SU-DHL-6 (cell line): ENCODE measurements at regions not wholly inside any gene's neighbourhood (a gene's known extent, or its start where the extent isn't known, plus 50 kb on each side); places are given as distances from the start of the nearest gene placed in this dataset.
"Not testable (repeated sequence)": the region's sequence is repeated elsewhere in the genome, so short reads cannot be mapped to it uniquely, and the experiment has no call there.

ENCODE experiments used
- H2AFZ ChIP-seq: fragments of 200-600 bp; sonication (generic); 2 replicates; pipeline ENCODE4 v1.6.1; 2014; ENCODE audit warnings: low read depth, mild to moderate bottlenecking, moderate library complexity, mixed read lengths, antibody characterized with exemption, low read length; ENCODE audit not compliant: severe bottlenecking
- H3F3A ChIP-seq: fragments of 200-600 bp; shearing (Covaris generic); 2 replicates; pipeline ENCODE4 v1.6.0; 2016; ENCODE audit warnings: antibody characterized with exemption, mild to moderate bottlenecking; ENCODE audit not compliant: insufficient read depth
- H3K27ac ChIP-seq: fragments of 200-600 bp; sonication (generic); 2 replicates; pipeline ENCODE4 v1.5.1; 2016; ENCODE audit warnings: low read depth, mild to moderate bottlenecking, low read length, moderate library complexity, mixed read lengths
- H3K27me3 ChIP-seq: fragments of 200-600 bp; sonication (generic), shearing (Covaris generic); 2 replicates; pipeline ENCODE4 v1.6.0; 2014; ENCODE audit warnings: mild to moderate bottlenecking, low read length
- H3K36me3 ChIP-seq: fragments of 200-600 bp; sonication (generic); 2 replicates; pipeline ENCODE4 v1.6.1; 2014; ENCODE audit warnings: mild to moderate bottlenecking, low read length, mixed read lengths
- H3K4me2 ChIP-seq: fragments of 300-600, 200-600 bp; shearing (Covaris generic), sonication (generic); 2 replicates; pipeline ENCODE4 v1.6.0; 2014; ENCODE audit warnings: low read length, low read depth, mild to moderate bottlenecking; ENCODE audit not compliant: poor library complexity, severe bottlenecking
- H3K4me3 ChIP-seq: fragments of 200-600 bp; sonication (generic); 2 replicates; pipeline ENCODE4 v1.5.1; 2014; ENCODE audit warnings: antibody characterized with exemption, low read length, mild to moderate bottlenecking, mixed read lengths; ENCODE audit not compliant: insufficient read depth, poor library complexity, severe bottlenecking
- H3K79me2 ChIP-seq: fragments of 200-600 bp; sonication (generic); 2 replicates; pipeline ENCODE4 v1.6.1; 2014; ENCODE audit warnings: mild to moderate bottlenecking, low read length, moderate library complexity; ENCODE audit not compliant: insufficient read depth
- H3K9ac ChIP-seq: fragments of 200-600 bp; sonication (generic); 2 replicates; pipeline ENCODE4 v1.7.0; 2014; ENCODE audit warnings: mild to moderate bottlenecking, low read length
- H3K9me2 ChIP-seq: fragments of 200-600 bp; sonication (generic); replicated peaks from 2 replicates; pipeline ENCODE4 v1.6.1; 2014; ENCODE audit warnings: low read length; ENCODE audit not compliant: insufficient read depth
- H3K9me3 ChIP-seq: fragments of 200-600 bp; sonication (generic); 2 replicates; pipeline ENCODE4 v1.6.1; 2014; ENCODE audit warnings: low read length, mixed read lengths; ENCODE audit not compliant: insufficient read depth
- H4K20me1 ChIP-seq: fragments of 200-600 bp; sonication (generic); 2 replicates; pipeline ENCODE4 v1.6.1; 2014; ENCODE audit warnings: low read depth, mild to moderate bottlenecking, antibody characterized with exemption, low read length, moderate library complexity, mixed read lengths
- CTCF ChIP-seq: fragments of 200-600 bp; sonication (generic); IDR thresholded peaks from one replicate; pipeline ENCODE4 v1.5.1; 2017; ENCODE audit warnings: antibody characterized with exemption, mild to moderate bottlenecking, low read length, moderate library complexity; ENCODE audit not compliant: insufficient read depth, poor library complexity, severe bottlenecking
- EZH2phosphoT487 ChIP-seq: fragments of 200-600 bp; sonication (generic), shearing (Covaris generic); conservative IDR thresholded peaks from 2 replicates; pipeline ENCODE4 v1.6.1; 2018; ENCODE audit warnings: mild to moderate bottlenecking, antibody characterized with exemption, low read length, moderate library complexity, mixed read lengths

- H3K79me2 ChIP-seq = no peaks in the 10 kb centered on the region
Measured at GRCh38 chr16:35154627-35155026, 1695.2 kb downstream of the TP53TG3F start.

GRCh38 chr16:35157549-35157948, 1698.1 kb downstream of the TP53TG3F start:
- H3K4me3 ChIP-seq, H3K27me3 ChIP-seq, H3K27ac ChIP-seq, H3K9me3 ChIP-seq, H3K4me2 ChIP-seq, H3K79me2 ChIP-seq, H4K20me1 ChIP-seq, H3K9me2 ChIP-seq, H2AFZ ChIP-seq, H3K9ac ChIP-seq, H3F3A ChIP-seq, H3K36me3 ChIP-seq: not testable (repeated sequence)

More at GRCh38 chr16:35154627-35155026, 1695.2 kb downstream of the TP53TG3F start:
- Histone ChIP-seq H3K4me3 (no peak overlapping the region), H3K4me2 (no peak overlapping the region), H2AFZ (no peak overlapping the region), H3K9me3 (no peaks in the 10 kb centered on the region), H4K20me1 (no peaks in the 10 kb centered on the region), H3K9ac (no peak overlapping the region), H3F3A (no peaks in the 10 kb centered on the region), H3K27me3 (no peaks in the 10 kb centered on the region), H3K27ac (no peak overlapping the region), H3K36me3 (no peaks in the 10 kb centered on the region), H3K9me2 (no peaks in the 10 kb centered on the region)
- TF ChIP-seq EZH2phosphoT487 (no peak), CTCF (no peak)

- not testable (repeated sequence) for H3F3A ChIP-seq, H3K4me2 ChIP-seq, H4K20me1 ChIP-seq, H3K4me3 ChIP-seq, H2AFZ ChIP-seq, H3K9me2 ChIP-seq, H3K36me3 ChIP-seq, H3K79me2 ChIP-seq, H3K9ac ChIP-seq, H3K9me3 ChIP-seq, H3K27ac ChIP-seq, H3K27me3 ChIP-seq
Measured at GRCh38 chr16:35169324-35169723, 1709.9 kb downstream of the TP53TG3F start.

GRCh38 chr16:35170061-35170460, 1710.6 kb downstream of the TP53TG3F start:
- not testable (repeated sequence) for H3K9ac ChIP-seq, H2AFZ ChIP-seq, H3K4me2 ChIP-seq

GRCh38 chr16:35170610-35171009, 1711.2 kb downstream of the TP53TG3F start:
- H3K27me3 ChIP-seq = no peaks in the 10 kb centered on the region
- no peaks in the 10 kb centered on the region for H3K36me3 ChIP-seq
- H3K27ac ChIP-seq = no peak overlapping the region
- no peak for TF ChIP-seq EZH2phosphoT487
- TF ChIP-seq CTCF = no peak
- H3K4me3 ChIP-seq = no peak overlapping the region
- H3K9me3 ChIP-seq = no peaks in the 10 kb centered on the region
- no peaks in the 10 kb centered on the region for H3K79me2 ChIP-seq
- H3K9me2 ChIP-seq = no peaks in the 10 kb centered on the region
- H3K9ac ChIP-seq = no peak overlapping the region
- no peak overlapping the region for H2AFZ ChIP-seq
- no peaks in the 10 kb centered on the region for H3F3A ChIP-seq
- H3K4me2 ChIP-seq = no peak overlapping the region
- H4K20me1 ChIP-seq = no peaks in the 10 kb centered on the region

More at GRCh38 chr16:35170061-35170460, 1710.6 kb downstream of the TP53TG3F start:
- H3K9me2 ChIP-seq, H3K9me3 ChIP-seq, H3K27me3 ChIP-seq, H3K79me2 ChIP-seq, H3K4me3 ChIP-seq, H3K36me3 ChIP-seq, H3K27ac ChIP-seq, H3F3A ChIP-seq, H4K20me1 ChIP-seq: not testable (repeated sequence)
